ENCODE measurements at regions not wholly inside any gene's neighbourhood (a gene's known extent, or its start where the extent isn't known, plus 50 kb on each side); places are given as distances from the start of the nearest gene placed in this dataset.

DNA sequence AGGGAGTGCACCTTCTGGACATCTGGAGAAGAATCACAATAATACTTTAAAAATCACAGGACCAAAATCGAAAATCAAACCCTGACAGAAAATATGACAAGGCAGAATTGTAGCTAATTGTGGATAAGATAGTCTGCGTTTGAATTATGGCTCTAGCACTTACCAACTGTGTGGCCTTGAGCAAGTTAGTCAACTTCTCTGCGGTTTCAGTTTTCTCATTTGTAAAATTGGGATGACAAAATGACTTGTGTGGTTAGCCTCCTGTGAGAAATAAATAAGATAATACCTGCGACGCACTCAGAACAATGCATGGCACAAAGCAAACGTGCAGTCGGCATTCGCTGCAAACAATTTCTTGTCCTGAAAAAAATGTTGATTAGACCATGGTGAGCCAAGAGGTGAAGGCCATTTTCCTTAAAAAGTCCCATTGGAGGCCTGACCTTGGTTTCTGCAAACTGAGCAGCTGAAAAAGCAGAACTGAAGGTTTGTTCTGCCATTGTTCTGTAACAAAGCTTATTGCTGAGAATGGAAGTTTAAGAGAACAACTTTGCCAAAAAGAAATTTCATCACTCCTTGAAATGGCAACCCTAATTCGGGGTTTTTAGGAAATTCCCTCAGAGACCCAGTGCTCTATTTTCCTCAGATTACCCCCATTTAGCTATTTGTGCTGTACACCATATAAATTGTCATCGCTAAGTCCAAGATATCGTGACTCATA, 266.3 kb downstream of the ERMARD start:
- WGBS = 72% methylated on average over 9 of the region's 11 CpGs
- no peaks in the 10 kb centered on the region for H3K79me1 ChIP-seq (replicated peaks; ENCODE audit: low read length, poor library complexity, severe bottlenecking)

DNA sequence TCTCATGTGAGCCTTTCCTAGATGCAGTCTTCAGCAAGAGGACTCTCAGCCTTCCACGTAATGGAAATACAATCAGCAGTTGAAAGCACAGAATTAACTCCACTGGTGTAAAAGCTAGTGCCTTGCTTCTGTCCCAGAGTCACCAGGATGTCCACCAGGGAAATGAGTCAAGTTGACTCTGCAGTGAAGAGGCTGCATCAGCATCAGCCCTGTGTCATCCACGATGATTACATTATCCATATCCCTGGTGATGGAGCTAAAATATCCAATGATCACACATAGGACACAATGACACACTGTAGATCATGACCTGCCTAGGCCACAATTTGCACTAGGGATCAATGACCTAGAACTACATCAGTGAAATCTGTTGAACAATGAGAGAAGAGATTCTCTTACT, 262.4 kb downstream of the ERMARD start:
- no peak for DNase-seq
- no peaks in the 10 kb centered on the region for H3K36me3 ChIP-seq (ENCODE audit: control insufficient read depth in 1 of 2, insufficient read depth in 2 of 2, low read depth in 1 of 2, low read length in 2 of 2)
- 58% methylated on average over 2 of the region's 2 CpGs for WGBS
- H4K91ac ChIP-seq (ENCODE audit: low read length) = no peak overlapping the region
- H3K27ac ChIP-seq (ENCODE audit: low read length, poor library complexity, severe bottlenecking) = no peak overlapping the region
- no peak overlapping the region for H3K14ac ChIP-seq (ENCODE audit: low read length in 2 of 2)
- no peak overlapping the region for H3K23ac ChIP-seq (ENCODE audit: low read length in 2 of 2)
- H3K18ac ChIP-seq (ENCODE audit: low read depth in 1 of 2, low read length in 2 of 2) = no peak overlapping the region
- no peak overlapping the region for H3K4me3 ChIP-seq (ENCODE audit: insufficient read depth in 1 of 2, low read depth in 1 of 2, low read length in 2 of 2)
- no peaks in the 10 kb centered on the region for H3K9me3 ChIP-seq (ENCODE audit: control insufficient read depth, low read length)
- H2AK5ac ChIP-seq (ENCODE audit: low read length, severe bottlenecking) = no peak overlapping the region
- H3K9ac ChIP-seq (ENCODE audit: low read length) = no peak overlapping the region
- no peaks in the 10 kb centered on the region for H3K79me1 ChIP-seq (replicated peaks; ENCODE audit: low read length, poor library complexity, severe bottlenecking)
- no peak overlapping the region for H2BK12ac ChIP-seq (ENCODE audit: low read length in 2 of 2)
- H2BK15ac ChIP-seq (ENCODE audit: low read depth, poor library complexity, severe bottlenecking) = no peak overlapping the region
- no peak overlapping the region for H4K8ac ChIP-seq (ENCODE audit: low read length)
- no peak overlapping the region for H3K4ac ChIP-seq (ENCODE audit: low read depth in 1 of 2, low read length in 2 of 2)
- no peak overlapping the region for H2BK5ac ChIP-seq (ENCODE audit: low read depth, low read length, poor library complexity, severe bottlenecking)
- no peaks in the 10 kb centered on the region for H3K4me1 ChIP-seq (ENCODE audit: control insufficient read depth, insufficient read depth, low read depth, low read length)
- no peak overlapping the region for H3K4me2 ChIP-seq (ENCODE audit: low read length, poor library complexity, severe bottlenecking)
- H3K27me3 ChIP-seq (ENCODE audit: control insufficient read depth in 1 of 2, insufficient read depth in 1 of 2, low read length in 2 of 2) = peaks cover 0 to 48% of the 10 kb centered on the region in 2 experiments
- H2AFZ ChIP-seq (ENCODE audit: low read depth, low read length) = no peak overlapping the region
- H2BK120ac ChIP-seq (ENCODE audit: low read depth, low read length) = no peak overlapping the region

More for the DNA sequence above, 266.3 kb downstream of the ERMARD start:
- no peak overlapping the region for H2BK12ac ChIP-seq (ENCODE audit: low read length in 2 of 2)
- H3K4me2 ChIP-seq (ENCODE audit: low read length, poor library complexity, severe bottlenecking) = no peak overlapping the region
- no peak overlapping the region for H3K23ac ChIP-seq (ENCODE audit: low read length in 2 of 2)
- no peaks in the 10 kb centered on the region for H3K9me3 ChIP-seq (ENCODE audit: control insufficient read depth, low read length)
- H3K9ac ChIP-seq (ENCODE audit: low read length) = no peak overlapping the region
- H2BK5ac ChIP-seq (ENCODE audit: low read depth, low read length, poor library complexity, severe bottlenecking) = no peak overlapping the region
- no peak overlapping the region for H2AK5ac ChIP-seq (ENCODE audit: low read length, severe bottlenecking)
- H3K27ac ChIP-seq (ENCODE audit: low read length, poor library complexity, severe bottlenecking) = no peak overlapping the region
- H3K36me3 ChIP-seq (ENCODE audit: control insufficient read depth in 1 of 2, insufficient read depth in 2 of 2, low read depth in 1 of 2, low read length in 2 of 2) = no peaks in the 10 kb centered on the region
- no peak overlapping the region for H4K91ac ChIP-seq (ENCODE audit: low read length)
- H2BK15ac ChIP-seq (ENCODE audit: low read depth, poor library complexity, severe bottlenecking) = no peak overlapping the region
- no peak overlapping the region for H3K4ac ChIP-seq (ENCODE audit: low read depth in 1 of 2, low read length in 2 of 2)
- H2AFZ ChIP-seq (ENCODE audit: low read depth, low read length) = no peak overlapping the region
- H3K18ac ChIP-seq (ENCODE audit: low read depth in 1 of 2, low read length in 2 of 2) = no peak overlapping the region
- no peak for DNase-seq
- H2BK120ac ChIP-seq (ENCODE audit: low read depth, low read length) = no peak overlapping the region
- H3K27me3 ChIP-seq (ENCODE audit: control insufficient read depth in 1 of 2, insufficient read depth in 1 of 2, low read length in 2 of 2) = peaks cover 0 to 53% of the 10 kb centered on the region in 2 experiments
- no peak overlapping the region for H3K14ac ChIP-seq (ENCODE audit: low read length in 2 of 2)
- no peaks in the 10 kb centered on the region for H3K4me1 ChIP-seq (ENCODE audit: control insufficient read depth, insufficient read depth, low read depth, low read length)
- H4K8ac ChIP-seq (ENCODE audit: low read length) = no peak overlapping the region
- no peak overlapping the region for H3K4me3 ChIP-seq (ENCODE audit: insufficient read depth in 1 of 2, low read depth in 1 of 2, low read length in 2 of 2)

- no peak for DNase-seq
- Histone ChIP-seq H2BK120ac (ENCODE audit: low read depth, low read length) (no peak overlapping the region), H3K27ac (ENCODE audit: low read length, poor library complexity, severe bottlenecking) (no peak overlapping the region), H3K9me3 (ENCODE audit: control insufficient read depth, low read length) (no peaks in the 10 kb centered on the region), H2AFZ (ENCODE audit: low read depth, low read length) (no peak overlapping the region), H2BK15ac (ENCODE audit: low read depth, poor library complexity, severe bottlenecking) (no peak overlapping the region), H3K18ac (ENCODE audit: low read depth in 1 of 2, low read length in 2 of 2) (no peak overlapping the region), H4K91ac (ENCODE audit: low read length) (no peak overlapping the region), H3K79me1 (replicated peaks; ENCODE audit: low read length, poor library complexity, severe bottlenecking) (no peaks in the 10 kb centered on the region), H2BK12ac (ENCODE audit: low read length in 2 of 2) (no peak overlapping the region), H3K9ac (ENCODE audit: low read length) (no peak overlapping the region), H2BK5ac (ENCODE audit: low read depth, low read length, poor library complexity, severe bottlenecking) (no peak overlapping the region), H4K8ac (ENCODE audit: low read length) (no peak overlapping the region), H3K14ac (ENCODE audit: low read length in 2 of 2) (no peak overlapping the region), H2AK5ac (ENCODE audit: low read length, severe bottlenecking) (no peak overlapping the region), H3K23ac (ENCODE audit: low read length in 2 of 2) (no peak overlapping the region), H3K4me1 (ENCODE audit: control insufficient read depth, insufficient read depth, low read depth, low read length) (no peaks in the 10 kb centered on the region), H3K4me3 (ENCODE audit: insufficient read depth in 1 of 2, low read depth in 1 of 2, low read length in 2 of 2) (no peak overlapping the region), H3K36me3 (ENCODE audit: control insufficient read depth in 1 of 2, insufficient read depth in 2 of 2, low read depth in 1 of 2, low read length in 2 of 2) (no peaks in the 10 kb centered on the region), H3K4ac (ENCODE audit: low read depth in 1 of 2, low read length in 2 of 2) (no peak overlapping the region), H3K27me3 (ENCODE audit: control insufficient read depth in 1 of 2, insufficient read depth in 1 of 2, low read length in 2 of 2) (peaks cover 6 to 42% of the 10 kb centered on the region in 2 experiments), H3K4me2 (ENCODE audit: low read length, poor library complexity, severe bottlenecking) (no peak overlapping the region)
- 62% methylated on average over 2 of the region's 2 CpGs for WGBS
Measured at GRCh38 chr6:170012037-170012330, 260.6 kb downstream of the ERMARD start.

GRCh38 chr6:170011204-170012036, 260.0 kb downstream of the ERMARD start:
- H3K27ac ChIP-seq (ENCODE audit: low read length, poor library complexity, severe bottlenecking) = no peak overlapping the region
- H3K9me3 ChIP-seq (ENCODE audit: control insufficient read depth, low read length) = no peaks in the 10 kb centered on the region
- no peak overlapping the region for H3K14ac ChIP-seq (ENCODE audit: low read length in 2 of 2)
- H3K36me3 ChIP-seq (ENCODE audit: control insufficient read depth in 1 of 2, insufficient read depth in 2 of 2, low read depth in 1 of 2, low read length in 2 of 2) = no peaks in the 10 kb centered on the region
- H3K18ac ChIP-seq (ENCODE audit: low read depth in 1 of 2, low read length in 2 of 2) = no peak overlapping the region
- H3K4ac ChIP-seq (ENCODE audit: low read depth in 1 of 2, low read length in 2 of 2) = no peak overlapping the region
- H3K4me2 ChIP-seq (ENCODE audit: low read length, poor library complexity, severe bottlenecking) = no peak overlapping the region
- H3K4me1 ChIP-seq (ENCODE audit: control insufficient read depth, insufficient read depth, low read depth, low read length) = no peaks in the 10 kb centered on the region
- no peak overlapping the region for H4K8ac ChIP-seq (ENCODE audit: low read length)
- H2BK120ac ChIP-seq (ENCODE audit: low read depth, low read length) = no peak overlapping the region
- H3K27me3 ChIP-seq (ENCODE audit: control insufficient read depth in 1 of 2, insufficient read depth in 1 of 2, low read length in 2 of 2) = peaks cover 6 to 37% of the 10 kb centered on the region in 2 experiments
- H3K23ac ChIP-seq (ENCODE audit: low read length in 2 of 2) = no peak overlapping the region
- no peak overlapping the region for H2BK5ac ChIP-seq (ENCODE audit: low read depth, low read length, poor library complexity, severe bottlenecking)
- no peak overlapping the region for H3K4me3 ChIP-seq (ENCODE audit: insufficient read depth in 1 of 2, low read depth in 1 of 2, low read length in 2 of 2)
- H3K9ac ChIP-seq (ENCODE audit: low read length) = no peak overlapping the region
- no peak for DNase-seq
- no peak overlapping the region for H2AK5ac ChIP-seq (ENCODE audit: low read length, severe bottlenecking)
- H2BK12ac ChIP-seq (ENCODE audit: low read length in 2 of 2) = no peak overlapping the region
- no peak overlapping the region for H4K91ac ChIP-seq (ENCODE audit: low read length)
- 73% methylated on average over 22 of the region's 23 CpGs for WGBS
- H2BK15ac ChIP-seq (ENCODE audit: low read depth, poor library complexity, severe bottlenecking) = no peak overlapping the region
- no peak overlapping the region for H2AFZ ChIP-seq (ENCODE audit: low read depth, low read length)
- H3K79me1 ChIP-seq (replicated peaks; ENCODE audit: low read length, poor library complexity, severe bottlenecking) = no peaks in the 10 kb centered on the region

Data from mesenchymal stem cell (in vitro differentiated cells and primary cell).